ENCODE measurements at regions not wholly inside any gene's neighbourhood (a gene's known extent, or its start where the extent isn't known, plus 50 kb on each side); places are given as distances from the start of the nearest gene placed in this dataset.

DNA sequence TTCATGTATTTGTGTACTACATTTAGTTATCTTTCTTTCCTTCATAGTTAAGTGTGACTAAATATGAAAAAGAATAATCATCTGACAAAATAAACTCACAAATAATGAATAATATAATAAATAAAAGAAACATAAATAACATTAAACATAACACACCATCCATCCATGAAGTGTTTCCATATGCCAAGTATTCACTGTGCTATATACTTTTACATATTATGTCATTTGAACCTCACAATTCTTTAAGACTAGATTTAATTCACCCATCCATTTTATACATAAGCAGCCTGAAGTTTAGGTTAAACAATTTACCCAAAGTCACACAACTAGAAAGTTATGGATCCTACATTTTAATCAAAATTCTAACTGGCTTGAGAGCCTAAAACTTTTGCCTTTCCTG lies 549.4 kb upstream of the HS3ST5 start:
- Histone ChIP-seq H3K27me3 (ENCODE audit: control insufficient read depth in 1 of 2, insufficient read depth in 2 of 2, low read length in 2 of 2) (no peaks in the 10 kb centered on the region), H3K4me3 (replicated peaks in 1 of 3; ENCODE audit: insufficient read depth in 1 of 3, low read depth in 2 of 3, low read length in 3 of 3) (no peak overlapping the region), H3K4me2 (ENCODE audit: low read depth, low read length) (no peak overlapping the region), H3K27ac (ENCODE audit: extremely low read length, insufficient read depth, low read length) (no peak overlapping the region), H3K4me1 (ENCODE audit: insufficient read depth, low read length) (no peaks in the 10 kb centered on the region), H3K9ac (ENCODE audit: insufficient read depth, low read depth, low read length) (no peak overlapping the region), H3K36me3 (replicated peaks in 1 of 2; ENCODE audit: control insufficient read depth in 1 of 2, insufficient read depth in 2 of 2, low read length in 2 of 2) (no peaks in the 10 kb centered on the region), H3K9me3 (ENCODE audit: low read length) (peaks cover 5% of the 10 kb centered on the region; the same call in 1 of the 2 replicates), H4K20me1 (ENCODE audit: insufficient read depth, low read length) (no peaks in the 10 kb centered on the region), H2AFZ (ENCODE audit: low read length) (no peak overlapping the region), H3K79me2 (ENCODE audit: insufficient read depth, low read length) (no peaks in the 10 kb centered on the region)
- in situ Hi-C loops (cut with HindIII; ENCODE audit: extremely low pct_ligation_motif_present, low pct_unique_long_range_greater_than_20kb) (no loop called here), intact Hi-C loops (cut with micrococcal nuclease; ENCODE audit: unreplicated experiment) (no loop called here)
- no peak for FAIRE-seq
- no TSS peak for BruUV-seq (replicated peaks)
- TF ChIP-seq, protein P1, sequence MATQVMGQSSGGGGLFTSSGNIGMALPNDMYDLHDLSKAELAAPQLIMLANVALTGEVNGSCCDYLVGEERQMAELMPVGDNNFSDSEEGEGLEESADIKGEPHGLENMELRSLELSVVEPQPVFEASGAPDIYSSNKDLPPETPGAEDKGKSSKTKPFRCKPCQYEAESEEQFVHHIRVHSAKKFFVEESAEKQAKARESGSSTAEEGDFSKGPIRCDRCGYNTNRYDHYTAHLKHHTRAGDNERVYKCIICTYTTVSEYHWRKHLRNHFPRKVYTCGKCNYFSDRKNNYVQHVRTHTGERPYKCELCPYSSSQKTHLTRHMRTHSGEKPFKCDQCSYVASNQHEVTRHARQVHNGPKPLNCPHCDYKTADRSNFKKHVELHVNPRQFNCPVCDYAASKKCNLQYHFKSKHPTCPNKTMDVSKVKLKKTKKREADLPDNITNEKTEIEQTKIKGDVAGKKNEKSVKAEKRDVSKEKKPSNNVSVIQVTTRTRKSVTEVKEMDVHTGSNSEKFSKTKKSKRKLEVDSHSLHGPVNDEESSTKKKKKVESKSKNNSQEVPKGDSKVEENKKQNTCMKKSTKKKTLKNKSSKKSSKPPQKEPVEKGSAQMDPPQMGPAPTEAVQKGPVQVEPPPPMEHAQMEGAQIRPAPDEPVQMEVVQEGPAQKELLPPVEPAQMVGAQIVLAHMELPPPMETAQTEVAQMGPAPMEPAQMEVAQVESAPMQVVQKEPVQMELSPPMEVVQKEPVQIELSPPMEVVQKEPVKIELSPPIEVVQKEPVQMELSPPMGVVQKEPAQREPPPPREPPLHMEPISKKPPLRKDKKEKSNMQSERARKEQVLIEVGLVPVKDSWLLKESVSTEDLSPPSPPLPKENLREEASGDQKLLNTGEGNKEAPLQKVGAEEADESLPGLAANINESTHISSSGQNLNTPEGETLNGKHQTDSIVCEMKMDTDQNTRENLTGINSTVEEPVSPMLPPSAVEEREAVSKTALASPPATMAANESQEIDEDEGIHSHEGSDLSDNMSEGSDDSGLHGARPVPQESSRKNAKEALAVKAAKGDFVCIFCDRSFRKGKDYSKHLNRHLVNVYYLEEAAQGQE (IDR thresholded peaks at IDR 0.05; ENCODE audit: borderline replicate concordance in 1 of 2, low read depth in 1 of 2, low read length in 2 of 2), result no peak
- TF ChIP-seq, protein P2, sequence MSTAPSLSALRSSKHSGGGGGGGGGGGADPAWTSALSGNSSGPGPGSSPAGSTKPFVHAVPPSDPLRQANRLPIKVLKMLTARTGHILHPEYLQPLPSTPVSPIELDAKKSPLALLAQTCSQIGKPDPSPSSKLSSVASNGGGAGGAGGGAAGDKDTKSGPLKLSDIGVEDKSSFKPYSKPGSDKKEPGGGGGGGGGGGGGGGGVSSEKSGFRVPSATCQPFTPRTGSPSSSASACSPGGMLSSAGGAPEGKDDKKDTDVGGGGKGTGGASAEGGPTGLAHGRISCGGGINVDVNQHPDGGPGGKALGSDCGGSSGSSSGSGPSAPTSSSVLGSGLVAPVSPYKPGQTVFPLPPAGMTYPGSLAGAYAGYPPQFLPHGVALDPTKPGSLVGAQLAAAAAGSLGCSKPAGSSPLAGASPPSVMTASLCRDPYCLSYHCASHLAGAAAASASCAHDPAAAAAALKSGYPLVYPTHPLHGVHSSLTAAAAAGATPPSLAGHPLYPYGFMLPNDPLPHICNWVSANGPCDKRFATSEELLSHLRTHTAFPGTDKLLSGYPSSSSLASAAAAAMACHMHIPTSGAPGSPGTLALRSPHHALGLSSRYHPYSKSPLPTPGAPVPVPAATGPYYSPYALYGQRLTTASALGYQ (CRISPR knock-in tag; IDR thresholded peaks at IDR 0.05), result no peak
- TF ChIP-seq MATR3 (CRISPR knock-in tag; IDR thresholded peaks at IDR 0.05), result no peak
- TF ChIP-seq, protein P3, sequence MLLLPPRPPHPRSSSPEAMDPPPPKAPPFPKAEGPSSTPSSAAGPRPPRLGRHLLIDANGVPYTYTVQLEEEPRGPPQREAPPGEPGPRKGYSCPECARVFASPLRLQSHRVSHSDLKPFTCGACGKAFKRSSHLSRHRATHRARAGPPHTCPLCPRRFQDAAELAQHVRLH (CRISPR knock-in tag; IDR thresholded peaks at IDR 0.05; ENCODE audit: borderline replicate concordance, low read depth), result no peak
- no peak for TF ChIP-seq SKI (IDR thresholded peaks at IDR 0.05; ENCODE audit: partially characterized antibody)
- TF ChIP-seq, protein P4, sequence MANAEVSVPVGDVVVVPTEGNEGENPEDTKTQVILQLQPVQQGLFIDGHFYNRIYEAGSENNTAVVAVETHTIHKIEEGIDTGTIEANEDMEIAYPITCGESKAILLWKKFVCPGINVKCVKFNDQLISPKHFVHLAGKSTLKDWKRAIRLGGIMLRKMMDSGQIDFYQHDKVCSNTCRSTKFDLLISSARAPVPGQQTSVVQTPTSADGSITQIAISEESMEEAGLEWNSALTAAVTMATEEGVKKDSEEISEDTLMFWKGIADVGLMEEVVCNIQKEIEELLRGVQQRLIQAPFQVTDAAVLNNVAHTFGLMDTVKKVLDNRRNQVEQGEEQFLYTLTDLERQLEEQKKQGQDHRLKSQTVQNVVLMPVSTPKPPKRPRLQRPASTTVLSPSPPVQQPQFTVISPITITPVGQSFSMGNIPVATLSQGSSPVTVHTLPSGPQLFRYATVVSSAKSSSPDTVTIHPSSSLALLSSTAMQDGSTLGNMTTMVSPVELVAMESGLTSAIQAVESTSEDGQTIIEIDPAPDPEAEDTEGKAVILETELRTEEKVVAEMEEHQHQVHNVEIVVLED (CRISPR knock-in tag; IDR thresholded peaks at IDR 0.05; ENCODE audit: borderline replicate concordance), result no peak
- no peak for TF ChIP-seq ZNF264 (CRISPR knock-in tag; IDR thresholded peaks at IDR 0.05)
- TF ChIP-seq, protein P5, sequence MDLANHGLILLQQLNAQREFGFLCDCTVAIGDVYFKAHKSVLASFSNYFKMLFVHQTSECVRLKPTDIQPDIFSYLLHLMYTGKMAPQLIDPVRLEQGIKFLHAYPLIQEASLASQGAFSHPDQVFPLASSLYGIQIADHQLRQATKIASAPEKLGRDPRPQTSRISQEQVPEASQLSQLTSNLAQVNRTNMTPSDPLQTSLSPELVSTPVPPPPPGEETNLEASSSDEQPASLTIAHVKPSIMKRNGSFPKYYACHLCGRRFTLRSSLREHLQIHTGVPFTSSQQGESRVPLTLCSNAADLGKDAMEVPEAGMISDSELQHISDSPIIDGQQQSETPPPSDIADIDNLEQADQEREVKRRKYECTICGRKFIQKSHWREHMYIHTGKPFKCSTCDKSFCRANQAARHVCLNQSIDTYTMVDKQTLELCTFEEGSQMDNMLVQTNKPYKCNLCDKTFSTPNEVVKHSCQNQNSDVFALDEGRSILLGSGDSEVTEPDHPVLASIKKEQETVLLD (CRISPR knock-in tag; IDR thresholded peaks at IDR 0.05; ENCODE audit: low read depth), result no peak
- no peak for TF ChIP-seq MYC (CRISPR knock-in tag; IDR thresholded peaks at IDR 0.05; ENCODE audit: borderline replicate concordance)
- no peak for TF ChIP-seq ATF7 (IDR thresholded peaks at IDR 0.05)
- no peak for TF ChIP-seq ATF7 (CRISPR knock-in tag; IDR thresholded peaks at IDR 0.05)
- TF ChIP-seq TBL1XR1 (IDR thresholded peaks at IDR 0.05; ENCODE audit: borderline replicate concordance, low read length, partially characterized antibody), result no peak
- no peak for TF ChIP-seq PHF5A (CRISPR knock-in tag; IDR thresholded peaks at IDR 0.05; ENCODE audit: low read depth, unreplicated experiment)
- ChIA-PET POLR2A (no interaction called here), CTCF (ENCODE audit: low intra/inter-chr PET ratio, low total read pairs) (no interaction called here)
- ATAC-seq, result no peak
- DNase-seq (ENCODE audit: low spot score), result no peak

Data from HepG2 (cell line).